A549 (cell line): ENCODE measurements at regions not wholly inside any gene's neighbourhood (a gene's known extent, or its start where the extent isn't known, plus 50 kb on each side); places are given as distances from the start of the nearest gene placed in this dataset.

Source experiments
- CEBPB ChIP-seq, 2 experiments: fragments of >200 bp in 1 of 2; sonication (Bioruptor Twin) in 1 of 2; formaldehyde crosslinking in 1 of 2; IDR thresholded peaks; 2 replicates each; pipeline ENCODE4 v1.6.1; 2012 to 2016
- E2F6 ChIP-seq: IDR thresholded peaks from 2 replicates; pipeline ENCODE4 v1.6.1; 2012; ENCODE audit warnings: low read depth, borderline replicate concordance
- EHMT2 ChIP-seq: fragments of 200-600 bp; sonication (generic); IDR thresholded peaks from 2 replicates; pipeline ENCODE4 v1.6.1; 2016; ENCODE audit warnings: antibody characterized with exemption, low read depth, mild to moderate bottlenecking, moderate library complexity
- EP300 ChIP-seq, 2 experiments: fragments of >200 bp; sonication (Bioruptor Twin); formaldehyde crosslinking; IDR thresholded peaks; 2 replicates in 1 of 2; 3 replicates in 1 of 2; pipeline ENCODE4 v1.6.1; 2016 to 2017
- JUN ChIP-seq, 2 experiments: fragments of >200 bp; sonication (Bioruptor Twin); formaldehyde crosslinking; IDR thresholded peaks; 2 replicates in 1 of 2; 3 replicates in 1 of 2; pipeline ENCODE4 v1.6.1; 2016 to 2017
- PHF8 ChIP-seq: fragments of 200-600 bp; sonication (generic); IDR thresholded peaks from 2 replicates; pipeline ENCODE4 v1.6.1; 2016; ENCODE audit warnings: low read depth, mild to moderate bottlenecking, antibody characterized with exemption, moderate library complexity, borderline replicate concordance
- POLR2A ChIP-seq: IDR thresholded peaks from 2 replicates; pipeline ENCODE4 v1.6.1; 2012; ENCODE audit warnings: mild to moderate bottlenecking, low read length
- REST ChIP-seq: fragments of 200-600 bp; sonication (generic); IDR thresholded peaks from 2 replicates; pipeline ENCODE4 v1.6.1; 2016; ENCODE audit warnings: antibody characterized with exemption, mild to moderate bottlenecking, moderate library complexity
- SMC3 ChIP-seq: fragments of >200 bp; sonication (Bioruptor Twin); formaldehyde crosslinking; IDR thresholded peaks from 3 replicates; pipeline ENCODE4 v1.6.1; 2018; ENCODE audit warnings: inconsistent platforms
- ZNF302 ChIP-seq: fragments of 250-450 bp; sonication (Bioruptor Pico); IDR thresholded peaks from 2 replicates; pipeline ENCODE4 v1.9.0; 2021; ENCODE audit warnings: inconsistent platforms, mild to moderate bottlenecking, moderate library complexity
- TF ChIP-seq, protein P1 (sequence below): IDR thresholded peaks from 2 replicates; pipeline ENCODE4 v1.6.1; 2012
- TF ChIP-seq, protein P2 (sequence below): fragments of >200 bp; sonication (Bioruptor Twin); formaldehyde crosslinking; IDR thresholded peaks from 3 replicates; pipeline ENCODE4 v1.5.1; 2016

DNA sequence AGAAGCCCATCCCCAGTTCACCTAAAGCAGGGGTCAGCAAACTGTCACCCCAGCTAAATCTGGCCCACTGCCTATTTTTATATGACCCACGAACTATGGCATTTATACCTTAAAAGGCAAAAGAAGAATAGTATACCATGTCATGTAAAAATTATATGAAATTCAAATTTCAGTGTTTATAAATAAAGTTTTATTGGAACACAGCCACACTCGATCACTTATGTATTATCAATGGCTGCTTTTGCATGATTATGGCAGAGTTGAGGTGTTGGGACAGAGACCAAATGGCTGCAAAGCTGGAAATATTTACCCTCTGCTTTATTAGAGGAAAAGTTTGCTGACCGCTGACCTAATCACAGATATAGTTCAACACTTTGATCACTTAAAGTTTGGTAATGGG is 59.2 kb upstream of the GATB start:
- TF ChIP-seq POLR2A (no peak), PHF8 (no peak), ZNF302 (CRISPR knock-in tag) (no peak), E2F6 (no peak), SMC3 (no peak), CEBPB (IDR thresholded peaks at IDR 0.05) (no peak), EP300 (IDR thresholded peaks at IDR 0.05) (no peak), REST (no peak), JUN (IDR thresholded peaks at IDR 0.05) (no peak), EHMT2 (no peak)
- TF ChIP-seq, protein P1, sequence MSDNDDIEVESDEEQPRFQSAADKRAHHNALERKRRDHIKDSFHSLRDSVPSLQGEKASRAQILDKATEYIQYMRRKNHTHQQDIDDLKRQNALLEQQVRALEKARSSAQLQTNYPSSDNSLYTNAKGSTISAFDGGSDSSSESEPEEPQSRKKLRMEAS = no peak
- TF ChIP-seq, protein P2, sequence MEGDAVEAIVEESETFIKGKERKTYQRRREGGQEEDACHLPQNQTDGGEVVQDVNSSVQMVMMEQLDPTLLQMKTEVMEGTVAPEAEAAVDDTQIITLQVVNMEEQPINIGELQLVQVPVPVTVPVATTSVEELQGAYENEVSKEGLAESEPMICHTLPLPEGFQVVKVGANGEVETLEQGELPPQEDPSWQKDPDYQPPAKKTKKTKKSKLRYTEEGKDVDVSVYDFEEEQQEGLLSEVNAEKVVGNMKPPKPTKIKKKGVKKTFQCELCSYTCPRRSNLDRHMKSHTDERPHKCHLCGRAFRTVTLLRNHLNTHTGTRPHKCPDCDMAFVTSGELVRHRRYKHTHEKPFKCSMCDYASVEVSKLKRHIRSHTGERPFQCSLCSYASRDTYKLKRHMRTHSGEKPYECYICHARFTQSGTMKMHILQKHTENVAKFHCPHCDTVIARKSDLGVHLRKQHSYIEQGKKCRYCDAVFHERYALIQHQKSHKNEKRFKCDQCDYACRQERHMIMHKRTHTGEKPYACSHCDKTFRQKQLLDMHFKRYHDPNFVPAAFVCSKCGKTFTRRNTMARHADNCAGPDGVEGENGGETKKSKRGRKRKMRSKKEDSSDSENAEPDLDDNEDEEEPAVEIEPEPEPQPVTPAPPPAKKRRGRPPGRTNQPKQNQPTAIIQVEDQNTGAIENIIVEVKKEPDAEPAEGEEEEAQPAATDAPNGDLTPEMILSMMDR = no peak
